NCI-H526 treated with DMSO at 0.1 percent for 48 hours (cell line): ENCODE measurements at regions not wholly inside any gene's neighbourhood (a gene's known extent, or its start where the extent isn't known, plus 50 kb on each side); places are given as distances from the start of the nearest gene placed in this dataset.

ENCODE experiments used
- DNase-seq: peaks from one replicate; lab custom pipeline; 2025; lab: John Stamatoyannopoulos, UW

DNA sequence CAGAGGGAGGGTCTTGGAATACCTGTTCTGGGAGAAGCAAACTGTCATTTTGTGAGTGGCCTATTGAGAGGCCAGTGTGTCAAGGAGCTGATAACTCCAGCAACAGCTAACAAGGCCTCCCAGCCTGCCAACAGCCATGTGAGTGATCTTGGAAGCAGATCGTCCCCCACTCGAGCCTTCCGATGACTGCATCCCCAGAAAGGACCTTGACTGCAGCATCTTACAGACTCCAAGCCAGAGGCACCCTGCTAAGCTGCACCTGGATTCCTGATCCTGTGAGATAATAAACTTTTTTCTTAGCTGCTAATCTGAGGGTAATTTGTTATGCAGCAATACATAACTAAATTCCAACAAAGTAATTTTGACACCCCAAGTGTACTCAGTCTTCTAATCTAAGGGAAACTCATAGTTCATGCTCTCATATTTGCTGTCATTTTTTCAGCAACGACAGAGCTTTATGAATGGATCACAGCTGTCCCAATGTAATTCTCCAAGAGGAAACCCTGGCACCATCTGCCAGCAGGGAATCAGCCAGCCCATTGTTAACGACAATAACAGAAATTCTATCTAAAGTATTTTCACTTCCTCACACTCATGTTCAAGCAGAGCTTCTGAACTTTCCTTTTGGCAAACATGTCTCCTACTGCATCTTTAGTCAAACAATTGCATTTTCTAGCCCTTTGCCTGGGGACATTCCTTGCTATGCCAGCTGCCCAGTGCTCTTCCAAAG is 470.2 kb upstream of the BTBD3 start:
- no peak for DNase-seq

GRCh38 chr20:11448554-11448953 is 469.1 kb upstream of the BTBD3 start:
- DNase-seq = no peak

DNA sequence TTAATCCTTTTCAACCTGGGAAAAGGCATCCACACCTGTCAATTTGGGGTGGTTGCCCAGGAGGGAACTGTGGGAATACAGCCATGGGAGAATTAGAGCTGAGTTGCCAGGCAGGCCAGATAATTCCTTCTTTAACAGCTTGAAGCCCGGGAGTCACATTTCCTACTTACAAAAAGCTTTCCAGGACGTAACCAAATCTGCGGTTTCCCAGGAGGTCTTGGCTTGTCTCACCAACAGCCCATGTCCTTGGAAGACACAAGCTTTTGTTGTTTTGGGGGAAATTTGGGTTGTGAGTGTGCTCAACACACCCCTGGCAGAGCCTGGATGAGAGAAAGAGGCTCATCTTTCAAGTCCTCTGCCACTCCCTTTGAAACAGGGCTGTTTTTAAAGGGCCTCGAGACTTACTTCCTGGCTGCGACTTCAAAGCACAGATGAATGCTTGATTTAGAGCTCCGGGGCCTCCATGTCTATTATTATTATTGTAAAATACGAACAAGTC is 465.9 kb upstream of the BTBD3 start:
- no peak for DNase-seq

DNA sequence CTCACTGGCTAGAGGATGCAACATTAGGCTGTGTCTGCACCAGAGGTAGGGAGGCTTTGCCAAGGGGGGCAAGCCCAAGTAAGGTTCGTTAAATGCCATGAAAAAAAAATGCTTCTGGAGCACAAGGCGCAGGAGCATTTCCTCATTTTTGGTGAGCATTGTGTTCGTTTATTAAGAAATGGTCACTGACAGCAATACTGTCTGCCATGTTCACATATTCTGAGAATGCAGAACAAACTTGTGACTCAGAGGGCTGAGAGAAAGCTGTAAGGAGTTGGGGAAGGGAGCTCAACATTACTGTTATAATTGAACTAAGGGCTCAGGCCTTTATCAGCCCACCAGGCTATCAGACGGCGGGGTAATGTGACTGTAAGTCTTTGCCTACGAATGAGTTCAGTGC is 465.4 kb upstream of the BTBD3 start:
- DNase-seq = no peak

DNA sequence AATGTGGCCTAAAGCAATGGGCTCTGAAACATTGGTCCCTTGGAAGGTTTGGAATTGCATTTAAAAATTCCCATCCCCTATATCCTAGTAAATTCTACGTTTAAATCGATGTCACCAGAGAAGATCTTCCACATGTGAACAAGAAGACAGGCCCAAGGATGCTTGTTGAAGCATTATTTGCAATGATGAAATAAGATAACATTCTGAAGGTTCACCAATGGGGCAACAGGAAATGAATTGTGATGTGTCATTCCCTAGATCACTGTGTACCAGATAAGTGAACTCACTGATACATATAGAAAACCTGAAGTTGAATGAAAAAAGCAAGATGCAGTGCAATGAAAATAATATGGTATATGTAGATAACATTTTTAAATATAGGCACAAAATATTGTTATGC is 464.3 kb upstream of the BTBD3 start:
- DNase-seq = no peak

- DNase-seq = no peak
Measured at GRCh38 chr20:11454966-11455799, 462.5 kb upstream of the BTBD3 start.

DNA sequence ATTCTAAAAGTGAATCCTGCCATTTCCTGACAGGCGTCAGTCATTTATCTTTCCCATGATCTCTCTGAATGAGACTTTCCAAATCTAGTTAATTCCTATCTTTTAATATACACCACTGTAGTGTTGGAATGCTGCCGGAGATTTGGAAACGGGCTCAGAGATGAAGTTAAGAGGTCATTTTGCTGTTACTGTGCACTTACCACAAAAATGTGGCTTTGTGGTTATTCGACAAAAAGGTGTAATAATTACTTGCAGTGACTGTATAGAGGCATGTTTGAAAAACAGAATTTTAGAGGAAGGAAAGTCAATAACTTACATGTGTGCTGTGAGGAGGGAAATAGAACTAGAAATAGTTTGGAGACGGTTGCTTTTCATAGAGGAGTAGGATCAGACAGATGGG is 460.2 kb upstream of the BTBD3 start:
- DNase-seq = no peak

DNA sequence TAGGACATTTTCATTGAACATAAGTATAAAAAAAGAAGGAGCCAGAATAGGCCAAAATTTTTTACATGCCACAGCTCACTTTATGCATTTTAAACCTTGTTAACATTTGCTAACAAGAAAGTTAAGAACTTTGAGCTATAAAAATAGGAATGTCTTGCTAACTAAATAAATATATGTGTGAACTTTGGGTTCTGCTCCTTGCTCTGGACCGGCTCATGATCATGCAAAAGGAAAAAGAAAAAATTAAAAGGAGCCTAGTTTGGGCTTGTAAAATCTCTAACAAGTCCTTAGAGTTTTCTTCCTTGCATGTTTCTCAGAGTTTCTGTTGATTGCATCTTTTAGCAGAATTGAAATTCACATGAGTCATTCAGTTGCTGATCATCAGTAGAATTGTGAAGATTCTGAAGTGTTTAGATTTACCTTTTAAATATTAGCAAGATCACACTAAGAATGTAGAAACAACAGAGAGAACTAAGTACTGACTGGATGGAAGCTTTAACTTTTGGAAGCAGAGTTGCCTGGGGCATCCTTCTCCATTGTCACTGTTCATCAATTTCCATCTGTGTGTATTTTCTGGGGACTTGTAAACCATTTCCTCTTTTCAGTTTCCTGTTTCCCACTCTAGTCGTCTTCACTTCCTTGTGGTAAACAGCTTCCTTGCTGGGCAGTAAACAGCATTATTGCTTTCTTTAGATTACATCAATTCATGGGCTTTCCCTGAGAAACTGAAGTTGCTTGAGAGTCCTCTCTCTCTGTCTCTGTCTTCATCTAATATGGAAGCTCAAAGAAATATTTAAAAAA is 458.4 kb upstream of the BTBD3 start:
- no peak for DNase-seq

DNA sequence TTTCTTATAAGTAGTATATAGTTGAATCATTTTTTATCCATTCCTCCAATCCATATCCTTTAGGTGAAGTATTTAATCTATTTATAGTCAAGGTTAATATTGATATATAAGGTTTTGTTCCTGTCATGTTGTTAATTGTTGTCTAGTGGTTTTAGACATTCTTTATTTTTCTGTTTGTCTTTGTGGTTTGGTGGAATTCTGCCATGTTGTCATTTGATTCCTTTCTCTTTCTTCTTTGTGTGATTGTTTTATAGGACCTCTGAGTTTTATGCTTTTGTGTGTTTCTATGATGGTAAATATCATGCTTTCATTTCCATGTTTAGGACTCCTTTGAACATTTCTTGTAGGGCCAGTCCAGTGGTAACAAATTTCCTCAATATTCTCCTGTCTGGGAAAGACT is 450.3 kb upstream of the BTBD3 start:
- DNase-seq = no peak

DNA sequence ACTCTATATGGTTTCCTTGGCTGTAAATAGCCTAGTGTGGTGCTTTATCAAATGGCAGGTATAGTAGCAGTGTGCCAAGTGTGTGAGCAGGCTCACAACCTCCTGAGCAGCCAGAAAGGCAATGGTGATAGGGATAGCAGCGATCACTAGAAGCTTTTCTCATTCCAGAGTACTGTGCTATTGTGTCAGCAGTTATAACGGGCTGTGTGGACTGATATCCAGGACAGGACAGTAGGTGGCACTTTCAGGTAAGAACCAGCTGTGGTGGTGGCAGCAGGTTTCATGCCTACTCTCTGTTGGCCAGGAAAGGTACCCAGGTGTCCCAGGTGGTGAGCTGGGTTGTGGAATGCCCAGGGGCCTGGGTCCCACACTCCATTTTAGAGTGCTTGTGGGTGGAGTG is 448.8 kb upstream of the BTBD3 start:
- no peak for DNase-seq

GRCh38 chr20:11469795-11470435 is 447.8 kb upstream of the BTBD3 start:
- no peak for DNase-seq

- no peak for DNase-seq
Measured at GRCh38 chr20:11473983-11474382, 443.7 kb upstream of the BTBD3 start.

DNA sequence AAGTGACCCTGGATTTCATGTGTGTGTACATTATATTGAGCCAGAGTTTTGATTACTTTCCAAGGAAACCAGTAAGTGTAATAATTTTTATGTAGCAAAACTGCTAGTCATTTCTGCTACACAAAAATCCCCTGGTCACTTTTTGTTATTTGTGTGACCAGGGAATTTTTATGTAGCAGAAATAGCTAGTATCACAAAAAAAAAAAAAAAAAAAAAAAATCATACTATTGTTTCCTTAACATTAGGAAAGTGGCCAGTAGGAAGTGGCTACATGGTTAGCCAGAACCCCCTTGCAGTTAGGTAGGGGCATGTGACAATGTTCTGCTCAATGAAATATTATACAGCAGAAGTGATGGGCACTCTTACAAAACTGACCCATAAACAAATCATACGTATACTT is 434.0 kb upstream of the BTBD3 start:
- DNase-seq = no peak

GRCh38 chr20:11484479-11484878 is 433.2 kb upstream of the BTBD3 start:
- no peak for DNase-seq

DNA sequence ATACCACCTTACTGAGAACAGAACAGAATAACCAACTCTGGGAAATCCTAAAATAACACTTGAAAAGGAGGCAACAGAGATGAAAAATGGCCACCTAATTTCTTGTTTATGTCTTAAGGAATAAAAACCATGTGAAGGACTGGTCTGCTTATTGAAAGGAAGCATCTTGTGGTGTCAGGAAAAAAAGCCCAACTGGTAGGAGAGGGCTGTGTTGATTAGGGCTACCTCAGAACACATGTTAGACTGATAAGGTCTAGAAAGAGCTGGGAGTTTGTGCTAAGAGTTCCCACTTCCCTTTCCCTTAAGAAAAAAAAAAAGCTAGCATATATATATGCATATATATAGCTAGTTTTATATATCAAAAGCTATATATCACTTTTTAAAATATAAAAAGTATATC is 425.3 kb upstream of the BTBD3 start:
- no peak for DNase-seq

DNA sequence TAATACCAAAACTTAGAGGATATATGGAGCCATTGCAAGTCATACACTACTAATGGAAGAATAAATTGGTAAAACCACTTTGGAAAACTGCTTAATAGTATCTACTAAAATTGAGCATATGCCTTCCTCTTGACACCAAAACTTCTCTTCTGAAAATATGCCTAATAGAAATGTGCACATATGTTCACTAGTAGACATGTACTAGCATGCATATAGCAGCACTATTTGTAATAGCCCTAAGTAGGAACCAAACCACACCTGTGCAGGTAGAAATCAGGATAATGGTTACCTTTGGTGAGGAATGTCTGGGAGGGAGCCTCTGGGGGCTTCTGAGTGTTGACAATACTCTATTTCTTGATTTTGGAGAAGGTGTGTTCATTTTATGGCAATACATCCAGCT is 424.8 kb upstream of the BTBD3 start:
- no peak for DNase-seq

DNA sequence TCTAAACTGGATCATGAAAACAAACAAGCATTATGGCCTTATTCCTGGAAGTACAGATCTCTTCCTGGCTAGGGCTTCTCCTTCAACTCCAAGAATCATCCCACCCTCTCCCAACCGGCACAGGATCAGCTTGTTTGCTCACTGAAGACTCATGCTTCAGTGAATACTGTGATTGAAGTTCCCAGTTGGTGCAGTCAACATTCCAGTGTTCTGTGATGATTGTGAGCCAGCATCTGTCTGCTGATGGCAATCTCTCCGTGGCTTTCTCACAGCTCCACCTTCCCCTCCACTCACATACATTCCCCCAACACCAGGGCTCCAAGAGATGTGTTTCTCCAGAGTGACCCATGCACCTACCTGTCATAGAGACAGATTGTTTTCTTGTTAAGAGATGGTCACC is 421.3 kb upstream of the BTBD3 start:
- DNase-seq = no peak

GRCh38 chr20:11497545-11497944 is 420.1 kb upstream of the BTBD3 start:
- DNase-seq = no peak

GRCh38 chr20:11499101-11499634 is 418.5 kb upstream of the BTBD3 start:
- no peak for DNase-seq

- DNase-seq = no peak
Measured at GRCh38 chr20:11502061-11502460, 415.6 kb upstream of the BTBD3 start.

DNA sequence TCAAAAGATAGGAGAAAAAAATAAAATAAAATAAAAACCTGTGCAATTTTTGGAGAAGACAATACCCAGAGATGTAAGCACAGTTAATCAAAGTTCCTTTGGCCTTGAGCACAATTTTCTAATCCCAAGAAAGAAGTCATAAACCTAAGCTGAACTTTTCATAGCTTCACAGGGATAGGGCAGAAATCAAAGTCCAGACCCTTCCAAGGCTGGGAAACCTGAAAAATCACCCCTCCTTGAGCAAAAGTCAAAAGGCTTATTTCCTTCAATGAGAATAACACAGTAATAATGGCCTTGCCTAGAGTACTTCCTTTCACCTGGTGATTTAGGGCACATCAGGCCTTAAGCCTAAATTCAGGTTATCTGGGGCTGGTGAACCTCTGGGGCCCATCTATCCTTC is 415.0 kb upstream of the BTBD3 start:
- no peak for DNase-seq

- no peak for DNase-seq
Measured at GRCh38 chr20:11509776-11510175, 407.9 kb upstream of the BTBD3 start.
